Smooth muscle cell (in vitro differentiated cells): ENCODE measurements at regions not wholly inside any gene's neighbourhood (a gene's known extent, or its start where the extent isn't known, plus 50 kb on each side); places are given as distances from the start of the nearest gene placed in this dataset.
"Not testable (repeated sequence)": the region's sequence is repeated elsewhere in the genome, so short reads cannot be mapped to it uniquely, and the experiment has no call there.

Experiments
- DNase-seq: peaks from one replicate; lab custom pipeline; 2025; ENCODE audit not compliant: unreplicated experiment; lab: John Stamatoyannopoulos, UW
- H2AFZ ChIP-seq: fragments of 200-600 bp; sonication (generic); 2 replicates; pipeline ENCODE4 v1.6.0; 2016; ENCODE audit warnings: antibody characterized with exemption, low read depth, mild to moderate bottlenecking
- H3F3A ChIP-seq: fragments of 200-600 bp; sonication (generic); 2 replicates; pipeline ENCODE4 v1.6.0; 2017; ENCODE audit warnings: antibody characterized with exemption, low read depth
- H3K27ac ChIP-seq: fragments of 200-600 bp; sonication (generic); 2 replicates; pipeline ENCODE4 v1.5.1; 2016; ENCODE audit warnings: low read depth, mild to moderate bottlenecking
- H3K27me3 ChIP-seq: fragments of 200-600 bp; sonication (generic); 2 replicates; pipeline ENCODE4 v1.6.1; 2016; ENCODE audit warnings: low read depth, mild to moderate bottlenecking
- H3K36me3 ChIP-seq: fragments of 200-600 bp; sonication (generic); 2 replicates; pipeline ENCODE4 v1.5.1; 2016; ENCODE audit warnings: low read depth
- H3K4me1 ChIP-seq: fragments of 200-600 bp; sonication (generic); 2 replicates; pipeline ENCODE4 v1.5.1; 2016; ENCODE audit warnings: low read depth
- H3K4me2 ChIP-seq: fragments of 200-600 bp; sonication (generic); 2 replicates; pipeline ENCODE4 v1.6.0; 2016; ENCODE audit warnings: mild to moderate bottlenecking
- H3K4me3 ChIP-seq: fragments of 200-600 bp; sonication (generic); 2 replicates; pipeline ENCODE4 v1.5.1; 2016; ENCODE audit warnings: mild to moderate bottlenecking
- H3K79me2 ChIP-seq: fragments of 200-600 bp; sonication (generic); 2 replicates; pipeline ENCODE4 v1.6.0; 2016; ENCODE audit warnings: low read depth, mild to moderate bottlenecking
- H3K9ac ChIP-seq: fragments of 200-600 bp; sonication (generic); 2 replicates; pipeline ENCODE4 v1.6.0; 2016; ENCODE audit warnings: low read depth
- H3K9me3 ChIP-seq: fragments of 200-600 bp; sonication (generic); replicated peaks from 2 replicates; pipeline ENCODE4 v1.5.1; 2016; ENCODE audit warnings: low read depth
- H4K20me1 ChIP-seq: fragments of 200-600 bp; sonication (generic); 2 replicates; pipeline ENCODE4 v1.6.0; 2016; ENCODE audit warnings: low read depth
- CTCF ChIP-seq: fragments of 200-600 bp; sonication (generic); IDR thresholded peaks from 2 replicates; pipeline ENCODE4 v1.5.1; 2017; ENCODE audit warnings: borderline replicate concordance, mild to moderate bottlenecking, antibody characterized with exemption; ENCODE audit not compliant: insufficient read depth, poor library complexity, severe bottlenecking
- WGBS: methylation state at CpG from one replicate; pipeline ENCODE4 v1.1.7; 2016; ENCODE audit warnings: low lambda C conversion rate; 5-methylcytosine and 5-hydroxymethylcytosine counted together

- Histone ChIP-seq H3K9ac (no peak overlapping the region), H3K9me3 (no peaks in the 10 kb centered on the region), H3K36me3 (no peaks in the 10 kb centered on the region), H3K4me2 (no peak overlapping the region), H3K79me2 (no peaks in the 10 kb centered on the region), H2AFZ (no peak overlapping the region), H3K27me3 (no peaks in the 10 kb centered on the region), H3F3A (no peaks in the 10 kb centered on the region), H4K20me1 (no peaks in the 10 kb centered on the region), H3K4me1 (no peaks in the 10 kb centered on the region), H3K4me3 (no peak overlapping the region), H3K27ac (no peak overlapping the region)
- no peak for DNase-seq
- TF ChIP-seq CTCF: no peak
- WGBS: 97% methylated on average over 8 of the region's 8 CpGs
Observed at GRCh38 chr9:28464481-28465216, 891.4 kb upstream of the C9orf72 start.

GRCh38 chr9:28471261-28471660 lies 898.0 kb upstream of the C9orf72 start:
- TF ChIP-seq CTCF: no peak
- Histone ChIP-seq H3K36me3 (no peaks in the 10 kb centered on the region), H2AFZ (no peak overlapping the region), H3F3A (no peaks in the 10 kb centered on the region), H4K20me1 (no peaks in the 10 kb centered on the region), H3K27me3 (no peaks in the 10 kb centered on the region), H3K4me3 (no peak overlapping the region), H3K27ac (no peak overlapping the region), H3K4me2 (no peak overlapping the region), H3K9ac (no peak overlapping the region), H3K4me1 (no peaks in the 10 kb centered on the region), H3K9me3 (no peaks in the 10 kb centered on the region), H3K79me2 (no peaks in the 10 kb centered on the region)
- no peak for DNase-seq
- 85% methylated on average over 2 of the region's 2 CpGs for WGBS

- no peaks in the 10 kb centered on the region for H3K36me3 ChIP-seq
- H3K4me3 ChIP-seq: no peak overlapping the region
- no peaks in the 10 kb centered on the region for H3F3A ChIP-seq
- WGBS: 97% methylated on average over 1 of the region's 1 CpG
- no peak overlapping the region for H3K9ac ChIP-seq
- no peak overlapping the region for H2AFZ ChIP-seq
- no peaks in the 10 kb centered on the region for H4K20me1 ChIP-seq
- no peaks in the 10 kb centered on the region for H3K27me3 ChIP-seq
- TF ChIP-seq CTCF: no peak
- H3K27ac ChIP-seq: no peak overlapping the region
- no peak overlapping the region for H3K4me2 ChIP-seq
- H3K79me2 ChIP-seq: no peaks in the 10 kb centered on the region
- no peaks in the 10 kb centered on the region for H3K4me1 ChIP-seq
- DNase-seq: no peak
- H3K9me3 ChIP-seq: no peaks in the 10 kb centered on the region
Observed at GRCh38 chr9:28487561-28487960, 914.3 kb upstream of the C9orf72 start.

- no peak for TF ChIP-seq CTCF
- DNase-seq: no peak
- no peak overlapping the region for H3K4me3 ChIP-seq
- no peak overlapping the region for H2AFZ ChIP-seq
- no peaks in the 10 kb centered on the region for H3K27me3 ChIP-seq
- no peaks in the 10 kb centered on the region for H3F3A ChIP-seq
- no peak overlapping the region for H3K4me2 ChIP-seq
- no peaks in the 10 kb centered on the region for H4K20me1 ChIP-seq
- H3K79me2 ChIP-seq: no peaks in the 10 kb centered on the region
- no peak overlapping the region for H3K9ac ChIP-seq
- no peaks in the 10 kb centered on the region for H3K36me3 ChIP-seq
- H3K27ac ChIP-seq: no peak overlapping the region
- H3K9me3 ChIP-seq: no peaks in the 10 kb centered on the region
- H3K4me1 ChIP-seq: no peaks in the 10 kb centered on the region
Observed at GRCh38 chr9:28491121-28491520, 917.8 kb upstream of the C9orf72 start.

GRCh38 chr9:28498168-28498567 lies 924.9 kb upstream of the C9orf72 start:
- H3K36me3 ChIP-seq, H3K4me3 ChIP-seq, H3K27me3 ChIP-seq, H3F3A ChIP-seq, H4K20me1 ChIP-seq, H3K4me1 ChIP-seq, DNase-seq, H3K4me2 ChIP-seq, H3K27ac ChIP-seq, H3K9me3 ChIP-seq, H3K79me2 ChIP-seq, H2AFZ ChIP-seq, H3K9ac ChIP-seq: not testable (repeated sequence)
- WGBS: 99% methylated on average over 10 of the region's 10 CpGs
